Muscle layer of colon (tissue), 2 donors: ENCODE measurements at regions not wholly inside any gene's neighbourhood (a gene's known extent, or its start where the extent isn't known, plus 50 kb on each side); places are given as distances from the start of the nearest gene placed in this dataset.

Source experiments
- H3K27ac ChIP-seq: one replicate; pipeline ENCODE4 v1.7.0; 2013; ENCODE audit warnings: low read depth, mild to moderate bottlenecking, low read length, moderate library complexity
- H3K27me3 ChIP-seq, 2 donors: one replicate each; pipeline ENCODE4 v1.7.0; 2013; ENCODE audit warnings: low read length in 2 of 2, mild to moderate bottlenecking in 2 of 2; ENCODE audit not compliant: insufficient read depth in 2 of 2, control insufficient read depth in 1 of 2
- H3K36me3 ChIP-seq: one replicate; pipeline ENCODE4 v1.7.0; 2013; ENCODE audit warnings: mild to moderate bottlenecking, low read length; ENCODE audit not compliant: insufficient read depth
- H3K4me1 ChIP-seq: one replicate; pipeline ENCODE4 v1.7.0; 2013; ENCODE audit warnings: mild to moderate bottlenecking, low read length; ENCODE audit not compliant: insufficient read depth
- H3K4me3 ChIP-seq, 2 donors: one replicate each; pipeline ENCODE4 v1.7.0; 2013; ENCODE audit warnings: low read length in 2 of 2, low read depth in 1 of 2, mild to moderate bottlenecking in 1 of 2, moderate library complexity in 1 of 2
- H3K9ac ChIP-seq: one replicate; pipeline ENCODE4 v1.7.0; 2013; ENCODE audit warnings: low read length
- H3K9me3 ChIP-seq: one replicate; pipeline ENCODE4 v1.7.0; 2013; ENCODE audit warnings: mild to moderate bottlenecking, low read length
- donor health status: abdominal sarcoma.
- donor health status: Adenocarcinoma of cecum.

GRCh38 chr6:167492100-167492449 is 167.2 kb downstream of the TTLL2 start:
- Histone ChIP-seq H3K4me1 (no peaks in the 10 kb centered on the region), H3K4me3 (no peak overlapping the region), H3K9me3 (no peaks in the 10 kb centered on the region), H3K27ac (no peak overlapping the region), H3K27me3 (no peaks in the 10 kb centered on the region), H3K9ac (no peak overlapping the region), H3K36me3 (no peaks in the 10 kb centered on the region)

GRCh38 chr6:167493310-167493709 is 168.4 kb downstream of the TTLL2 start:
- no peaks in the 10 kb centered on the region for H3K36me3 ChIP-seq
- no peaks in the 10 kb centered on the region for H3K9me3 ChIP-seq
- H3K9ac ChIP-seq = no peak overlapping the region
- H3K27me3 ChIP-seq = no peaks in the 10 kb centered on the region
- no peak overlapping the region for H3K27ac ChIP-seq
- no peaks in the 10 kb centered on the region for H3K4me1 ChIP-seq
- no peak overlapping the region for H3K4me3 ChIP-seq

- H3K9ac ChIP-seq = no peak overlapping the region
- no peaks in the 10 kb centered on the region for H3K4me1 ChIP-seq
- H3K4me3 ChIP-seq = no peak overlapping the region
- H3K27ac ChIP-seq = no peak overlapping the region
- no peaks in the 10 kb centered on the region for H3K27me3 ChIP-seq
- no peaks in the 10 kb centered on the region for H3K36me3 ChIP-seq
- H3K9me3 ChIP-seq = no peaks in the 10 kb centered on the region
Measured at GRCh38 chr6:167493976-167494697, 169.3 kb downstream of the TTLL2 start.

- Histone ChIP-seq H3K4me3 (no peak overlapping the region), H3K27me3 (no peaks in the 10 kb centered on the region), H3K9me3 (no peaks in the 10 kb centered on the region), H3K9ac (no peak overlapping the region), H3K4me1 (no peaks in the 10 kb centered on the region), H3K36me3 (no peaks in the 10 kb centered on the region), H3K27ac (no peak overlapping the region)
Measured at GRCh38 chr6:167494698-167495435, 170.0 kb downstream of the TTLL2 start.

GRCh38 chr6:167495506-167496401 is 170.9 kb downstream of the TTLL2 start:
- Histone ChIP-seq H3K27ac (no peak overlapping the region), H3K4me3 (no peak overlapping the region), H3K9ac (no peak overlapping the region), H3K36me3 (no peaks in the 10 kb centered on the region), H3K9me3 (no peaks in the 10 kb centered on the region), H3K27me3 (no peaks in the 10 kb centered on the region), H3K4me1 (no peaks in the 10 kb centered on the region)

GRCh38 chr6:167496707-167497106 is 171.8 kb downstream of the TTLL2 start:
- no peaks in the 10 kb centered on the region for H3K9me3 ChIP-seq
- no peaks in the 10 kb centered on the region for H3K4me1 ChIP-seq
- no peaks in the 10 kb centered on the region for H3K27me3 ChIP-seq
- no peak overlapping the region for H3K27ac ChIP-seq
- no peak overlapping the region for H3K4me3 ChIP-seq
- H3K9ac ChIP-seq = no peak overlapping the region
- no peaks in the 10 kb centered on the region for H3K36me3 ChIP-seq

- Histone ChIP-seq H3K4me3 (no peak overlapping the region), H3K36me3 (no peaks in the 10 kb centered on the region), H3K4me1 (no peaks in the 10 kb centered on the region), H3K9ac (no peak overlapping the region), H3K9me3 (no peaks in the 10 kb centered on the region), H3K27ac (no peak overlapping the region), H3K27me3 (no peaks in the 10 kb centered on the region)
Measured at GRCh38 chr6:167497428-167498056, 172.7 kb downstream of the TTLL2 start.

- no peak overlapping the region for H3K27ac ChIP-seq
Measured at GRCh38 chr6:167499161-167499660, 174.3 kb downstream of the TTLL2 start.

GRCh38 chr6:167500961-167501360 is 176.1 kb downstream of the TTLL2 start:
- no peak overlapping the region for H3K27ac ChIP-seq
- no peaks in the 10 kb centered on the region for H3K36me3 ChIP-seq
- H3K4me3 ChIP-seq = no peak overlapping the region
- H3K4me1 ChIP-seq = no peaks in the 10 kb centered on the region
- H3K27me3 ChIP-seq = no peaks in the 10 kb centered on the region
- H3K9ac ChIP-seq = no peak overlapping the region
- no peaks in the 10 kb centered on the region for H3K9me3 ChIP-seq

More at GRCh38 chr6:167499161-167499660, 174.3 kb downstream of the TTLL2 start:
- Histone ChIP-seq H3K4me1 (no peaks in the 10 kb centered on the region), H3K27me3 (no peaks in the 10 kb centered on the region), H3K4me3 (no peak overlapping the region), H3K36me3 (no peaks in the 10 kb centered on the region), H3K9ac (no peak overlapping the region), H3K9me3 (no peaks in the 10 kb centered on the region)

- Histone ChIP-seq H3K9ac (no peak overlapping the region), H3K4me3 (no peak overlapping the region), H3K4me1 (no peaks in the 10 kb centered on the region), H3K27ac (no peak overlapping the region), H3K36me3 (no peaks in the 10 kb centered on the region), H3K9me3 (no peaks in the 10 kb centered on the region), H3K27me3 (no peaks in the 10 kb centered on the region)
Measured at GRCh38 chr6:167501831-167502385, 177.0 kb downstream of the TTLL2 start.
